T-helper 2 cell (primary cell): ENCODE measurements at regions not wholly inside any gene's neighbourhood (a gene's known extent, or its start where the extent isn't known, plus 50 kb on each side); places are given as distances from the start of the nearest gene placed in this dataset.
"Not testable (repeated sequence)": the region's sequence is repeated elsewhere in the genome, so short reads cannot be mapped to it uniquely, and the experiment has no call there.

Source experiments
- DNase-seq, 5 experiments: peaks; one replicate each; pipeline versions ENCODE4 v3.0.0 to v3.0.0-alpha.2; 2012 to 2022

- DNase-seq, result not testable (repeated sequence)
Measured at GRCh38 chr11:109682788-109683187, 260.8 kb downstream of the C11orf87 start.

- DNase-seq, result no peak
Measured at GRCh38 chr11:109695696-109696095, 273.7 kb downstream of the C11orf87 start.

GRCh38 chr11:109696191-109696897 lies 274.4 kb downstream of the C11orf87 start:
- DNase-seq, result no peak

- DNase-seq, result peak in 1 of 5 experiments; percentile 24
Measured at GRCh38 chr11:109697140-109697843, 275.3 kb downstream of the C11orf87 start.

- no peak for DNase-seq
Measured at GRCh38 chr11:109698237-109698636, 276.2 kb downstream of the C11orf87 start.

- no peak for DNase-seq
Measured at GRCh38 chr11:109704432-109704831, 282.4 kb downstream of the C11orf87 start.

- DNase-seq, result no peak
Measured at GRCh38 chr11:109706945-109707344, 285.0 kb downstream of the C11orf87 start.

- no peak for DNase-seq
Measured at GRCh38 chr11:109707411-109707810, 285.4 kb downstream of the C11orf87 start.

- no peak for DNase-seq
Measured at GRCh38 chr11:109708184-109708583, 286.2 kb downstream of the C11orf87 start.

GRCh38 chr11:109714444-109714843 lies 292.5 kb downstream of the C11orf87 start:
- not testable (repeated sequence) for DNase-seq

GRCh38 chr11:109715424-109715823 lies 293.4 kb downstream of the C11orf87 start:
- not testable (repeated sequence) for DNase-seq

GRCh38 chr11:109726061-109726460 lies 304.1 kb downstream of the C11orf87 start:
- DNase-seq, result no peak

GRCh38 chr11:109728056-109728455 lies 306.1 kb downstream of the C11orf87 start:
- no peak for DNase-seq

GRCh38 chr11:109729761-109730160 lies 307.8 kb downstream of the C11orf87 start:
- no peak for DNase-seq

GRCh38 chr11:109730669-109731068 lies 308.7 kb downstream of the C11orf87 start:
- DNase-seq, result no peak

- DNase-seq, result no peak
Measured at GRCh38 chr11:109731451-109731850, 309.5 kb downstream of the C11orf87 start.

- no peak for DNase-seq
Measured at GRCh38 chr11:109733245-109733644, 311.3 kb downstream of the C11orf87 start.

GRCh38 chr11:109734566-109734965 lies 312.6 kb downstream of the C11orf87 start:
- no peak for DNase-seq

- DNase-seq, result no peak
Measured at GRCh38 chr11:109735128-109735527, 313.1 kb downstream of the C11orf87 start.

GRCh38 chr11:109739379-109739778 lies 317.4 kb downstream of the C11orf87 start:
- no peak for DNase-seq

GRCh38 chr11:109745996-109746625 lies 324.1 kb downstream of the C11orf87 start:
- DNase-seq, result no peak

- no peak for DNase-seq
Measured at GRCh38 chr11:109747839-109748238, 325.8 kb downstream of the C11orf87 start.

GRCh38 chr11:109749476-109749875 lies 327.5 kb downstream of the C11orf87 start:
- DNase-seq, result no peak

- no peak for DNase-seq
Measured at GRCh38 chr11:109750964-109751363, 329.0 kb downstream of the C11orf87 start.
